ENCODE measurements at regions not wholly inside any gene's neighbourhood (a gene's known extent, or its start where the extent isn't known, plus 50 kb on each side); places are given as distances from the start of the nearest gene placed in this dataset.

- H3K4me1 Mint-ChIP-seq: peaks cover 10 to 15% of the 10 kb centered on the region in 2 experiments
- Histone ChIP-seq H3K79me1 (ENCODE audit: insufficient read depth, low read depth, low read length, poor library complexity, severe bottlenecking) (no peaks in the 10 kb centered on the region), H2BK120ac (ENCODE audit: low read depth, low read length, poor library complexity, severe bottlenecking) (no peak overlapping the region), H2AK5ac (ENCODE audit: insufficient read length, low read length) (no peak overlapping the region), H3K4me2 (ENCODE audit: insufficient read depth, insufficient read length, low read length) (no peak overlapping the region), H3K4ac (ENCODE audit: low read depth, low read length) (no peak overlapping the region), H3K9me3 (ENCODE audit: control insufficient read depth, low read depth, low read length) (no peaks in the 10 kb centered on the region), H2BK15ac (ENCODE audit: low read depth, low read length) (no peak overlapping the region), H4K91ac (ENCODE audit: insufficient read length, low read depth, low read length) (no peak overlapping the region), H2AFZ (ENCODE audit: low read length) (no peak overlapping the region), H3K79me2 (ENCODE audit: insufficient read depth, low read length) (no peaks in the 10 kb centered on the region), H2BK12ac (ENCODE audit: insufficient read length, low read depth, low read length) (no peak overlapping the region), H3K23me2 (ENCODE audit: insufficient read length, low read depth, low read length, poor library complexity, severe bottlenecking) (no peaks in the 10 kb centered on the region), H3K4me1 (ENCODE audit: insufficient read depth, low read length) (no peaks in the 10 kb centered on the region), H3K14ac (ENCODE audit: insufficient read depth, low read length) (no peak overlapping the region), H4K8ac (replicated peaks; ENCODE audit: insufficient read length, low read depth, low read length) (no peak overlapping the region), H3K18ac (ENCODE audit: insufficient read length, low read depth, low read length) (no peak overlapping the region), H3K27ac (ENCODE audit: insufficient read length, low read depth, low read length) (no peak overlapping the region), H3K23ac (ENCODE audit: insufficient read length, low read depth, low read length) (no peak overlapping the region), H3K56ac (ENCODE audit: insufficient read length, low read depth, low read length) (no peak overlapping the region), H4K5ac (ENCODE audit: insufficient read length, low read depth, low read length) (no peak overlapping the region), H4K20me1 (ENCODE audit: control insufficient read depth, insufficient read depth, insufficient read length) (no peaks in the 10 kb centered on the region), H3T11ph (ENCODE audit: low read length) (no peak overlapping the region), H3K27me3 (ENCODE audit: insufficient read depth, low read length) (no peaks in the 10 kb centered on the region), H2BK5ac (ENCODE audit: insufficient read length, low read length) (no peak overlapping the region), H3K9ac (ENCODE audit: extremely low read depth, insufficient read length, low read length) (no peak overlapping the region), H2BK20ac (ENCODE audit: low read depth, low read length, poor library complexity, severe bottlenecking) (no peak overlapping the region)
- H3K27ac Mint-ChIP-seq: no peak overlapping the region; a peak in 1 of 7 replicates
- H3K27me3 Mint-ChIP-seq (ENCODE audit: low read depth): peaks cover 1% of the 10 kb centered on the region; the same call in 1 of the 2 replicates
- DNase-seq: no peak
- TF ChIP-seq, protein P1, sequence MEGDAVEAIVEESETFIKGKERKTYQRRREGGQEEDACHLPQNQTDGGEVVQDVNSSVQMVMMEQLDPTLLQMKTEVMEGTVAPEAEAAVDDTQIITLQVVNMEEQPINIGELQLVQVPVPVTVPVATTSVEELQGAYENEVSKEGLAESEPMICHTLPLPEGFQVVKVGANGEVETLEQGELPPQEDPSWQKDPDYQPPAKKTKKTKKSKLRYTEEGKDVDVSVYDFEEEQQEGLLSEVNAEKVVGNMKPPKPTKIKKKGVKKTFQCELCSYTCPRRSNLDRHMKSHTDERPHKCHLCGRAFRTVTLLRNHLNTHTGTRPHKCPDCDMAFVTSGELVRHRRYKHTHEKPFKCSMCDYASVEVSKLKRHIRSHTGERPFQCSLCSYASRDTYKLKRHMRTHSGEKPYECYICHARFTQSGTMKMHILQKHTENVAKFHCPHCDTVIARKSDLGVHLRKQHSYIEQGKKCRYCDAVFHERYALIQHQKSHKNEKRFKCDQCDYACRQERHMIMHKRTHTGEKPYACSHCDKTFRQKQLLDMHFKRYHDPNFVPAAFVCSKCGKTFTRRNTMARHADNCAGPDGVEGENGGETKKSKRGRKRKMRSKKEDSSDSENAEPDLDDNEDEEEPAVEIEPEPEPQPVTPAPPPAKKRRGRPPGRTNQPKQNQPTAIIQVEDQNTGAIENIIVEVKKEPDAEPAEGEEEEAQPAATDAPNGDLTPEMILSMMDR (conservative IDR thresholded peaks at IDR 0.05): no peak
- H3K36me3 Mint-ChIP-seq (ENCODE audit: insufficient read depth in 1 of 3, low read depth in 3 of 3): no peaks in the 10 kb centered on the region
- H3K9me3 Mint-ChIP-seq: no peaks in the 10 kb centered on the region; a peak in 1 of 5 replicates
- no peak overlapping the region for H3K4me3 Mint-ChIP-seq
- no CpG with 5 or more reads among the region's 2 CpGs for WGBS (ENCODE audit: extremely low coverage, insufficient read length, low lambda C conversion rate)
Observed at GRCh38 chr18:73758446-73758845, 389.2 kb downstream of the FBXO15 start.

Data from H9 (cell line).